GM18909 (cell line): ENCODE measurements at regions not wholly inside any gene's neighbourhood (a gene's known extent, or its start where the extent isn't known, plus 50 kb on each side); places are given as distances from the start of the nearest gene placed in this dataset.
"Not testable (repeated sequence)": the region's sequence is repeated elsewhere in the genome, so short reads cannot be mapped to it uniquely, and the experiment has no call there.

Source experiments
- ATAC-seq: cut with Tn5 transposase; IDR thresholded peaks from one replicate; pipeline ENCODE4 v1.9.1; 2021; ENCODE audit warnings: mild to moderate bottlenecking; ENCODE audit not compliant: unreplicated experiment, poor library complexity

DNA sequence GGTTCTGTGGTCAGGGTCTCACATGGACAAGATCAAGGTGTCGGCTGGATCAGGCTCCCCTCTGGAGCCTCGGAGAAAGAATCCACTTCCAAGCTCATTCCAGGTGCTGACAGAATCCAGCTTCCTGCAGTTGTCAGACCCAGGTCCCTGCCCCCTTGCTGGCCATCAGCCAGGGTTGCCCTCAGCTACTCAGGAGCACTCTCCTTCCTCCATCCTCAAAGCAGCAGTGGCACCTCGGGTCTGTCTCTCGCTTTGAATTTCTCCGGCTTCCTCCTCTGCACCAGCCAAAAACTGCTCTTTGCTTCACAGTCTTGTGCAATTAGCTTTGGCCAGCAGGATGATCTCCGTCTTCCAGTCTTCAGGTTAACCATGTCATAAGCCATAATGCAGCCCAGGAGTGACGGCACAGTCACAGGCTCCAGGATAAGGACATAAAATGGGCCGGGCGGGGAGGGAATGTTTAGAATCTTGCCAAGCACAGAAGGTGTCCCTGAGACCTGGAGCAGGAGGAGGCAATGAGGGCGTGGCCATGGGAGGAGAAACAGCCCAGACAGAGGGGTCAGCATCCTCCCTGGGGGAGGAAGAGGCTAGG lies 79.4 kb upstream of the SLC25A33 start:
- no peak for ATAC-seq

DNA sequence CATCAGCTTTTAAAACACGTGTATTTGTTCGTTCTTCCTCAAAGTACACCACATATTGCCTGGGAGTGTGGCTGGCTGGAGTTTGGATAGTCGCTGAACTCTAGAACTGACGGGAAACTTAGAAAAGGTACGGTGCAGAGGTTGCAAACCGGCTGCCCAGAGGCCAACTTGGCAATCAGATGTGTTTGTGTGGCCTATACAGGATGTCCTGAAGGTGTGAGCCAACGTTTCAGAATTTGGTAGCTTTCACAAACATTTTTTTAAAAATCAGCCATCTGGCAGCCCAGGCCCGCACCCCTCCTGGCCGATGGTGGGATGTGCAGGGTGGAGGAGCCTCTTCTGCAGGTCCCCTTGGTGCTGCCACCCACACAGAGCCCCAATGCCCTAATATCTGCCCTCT lies 73.6 kb upstream of the SLC25A33 start:
- ATAC-seq, result no peak

DNA sequence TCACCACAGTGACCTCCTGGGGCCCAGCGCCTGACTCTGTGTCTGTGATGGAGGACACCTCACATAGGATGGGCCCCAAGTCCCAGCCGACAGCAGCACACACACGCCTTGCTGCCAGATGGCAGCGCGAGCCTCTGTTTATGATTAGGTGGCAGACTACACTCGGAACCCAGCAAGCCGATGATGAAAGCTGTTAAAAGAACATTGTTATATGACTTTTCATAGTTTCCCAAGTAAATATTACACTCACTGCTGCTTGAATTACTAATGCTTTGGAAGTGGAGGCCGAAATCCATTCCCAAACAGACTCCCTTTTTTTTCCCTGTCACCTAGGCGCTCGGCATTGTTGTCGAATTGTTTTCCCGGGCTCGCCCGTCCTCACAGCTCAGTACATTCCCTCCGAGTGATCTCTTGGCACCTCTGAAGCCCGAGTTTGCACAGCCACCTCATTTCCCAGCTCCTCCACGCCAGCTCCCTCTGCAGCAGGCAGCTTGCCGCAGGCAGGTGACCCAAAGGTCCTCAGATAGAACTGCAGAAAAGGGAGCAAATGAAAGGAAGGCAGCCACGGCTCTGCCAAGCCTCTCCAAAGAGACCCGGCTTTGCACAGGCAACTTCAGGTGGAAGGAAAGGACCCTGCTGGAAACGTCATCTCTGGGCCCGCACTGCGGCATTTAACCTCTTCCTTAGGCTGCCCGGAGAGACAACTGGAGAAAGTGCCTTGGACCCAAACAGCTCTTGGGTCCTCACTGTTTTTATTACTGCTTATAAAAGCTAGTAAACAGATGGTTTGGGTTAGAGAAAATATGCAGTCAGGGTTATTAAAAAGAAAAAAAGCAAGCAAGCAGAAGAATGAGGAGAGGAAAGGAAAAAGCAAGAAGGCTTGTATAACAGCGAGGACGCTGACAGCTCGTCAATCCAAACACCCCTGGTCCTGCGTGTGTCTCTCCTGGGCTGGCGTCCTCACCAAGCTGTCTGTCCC lies 72.2 kb upstream of the SLC25A33 start:
- ATAC-seq, result no peak

DNA sequence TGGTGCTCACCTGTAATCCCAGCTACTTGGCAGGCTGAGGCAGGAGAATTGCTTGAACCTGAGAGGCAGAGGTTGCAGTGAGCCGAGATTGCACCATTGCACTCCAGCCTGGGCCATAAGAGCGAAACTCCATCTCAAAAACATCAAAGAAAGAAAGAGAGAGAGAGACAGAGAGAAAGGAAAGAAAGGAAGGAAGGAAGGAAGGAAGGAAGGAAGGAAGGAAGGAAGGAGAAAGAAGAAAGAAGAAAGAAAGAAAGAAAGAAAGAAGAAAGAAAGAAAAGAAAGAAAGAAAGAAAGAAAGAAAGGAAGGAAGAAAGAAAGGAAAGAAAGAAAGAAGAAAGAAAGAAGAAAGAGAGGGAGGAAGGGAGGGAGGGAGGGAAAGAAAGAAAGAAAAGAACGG lies 69.4 kb upstream of the SLC25A33 start:
- not testable (repeated sequence) for ATAC-seq

DNA sequence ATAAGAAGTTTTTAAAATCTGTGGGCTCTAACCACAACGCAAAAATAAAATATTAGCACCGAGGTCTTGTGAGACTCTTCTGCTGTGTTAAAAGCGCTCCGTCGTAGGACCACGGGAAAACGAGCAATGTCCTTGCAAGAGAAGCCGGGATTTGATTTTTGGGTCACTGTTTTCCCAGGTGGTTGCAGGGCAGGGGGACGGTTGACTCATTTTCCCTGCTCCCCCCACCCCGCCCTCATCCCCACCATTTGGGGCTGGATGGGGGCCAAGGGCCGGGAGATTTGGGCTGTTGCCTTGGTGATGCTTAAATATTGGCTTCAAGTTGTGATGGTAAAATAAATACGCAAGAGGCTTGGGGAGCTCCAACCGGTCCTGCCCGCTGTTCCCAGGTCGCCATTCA lies 67.6 kb upstream of the SLC25A33 start:
- no peak for ATAC-seq

DNA sequence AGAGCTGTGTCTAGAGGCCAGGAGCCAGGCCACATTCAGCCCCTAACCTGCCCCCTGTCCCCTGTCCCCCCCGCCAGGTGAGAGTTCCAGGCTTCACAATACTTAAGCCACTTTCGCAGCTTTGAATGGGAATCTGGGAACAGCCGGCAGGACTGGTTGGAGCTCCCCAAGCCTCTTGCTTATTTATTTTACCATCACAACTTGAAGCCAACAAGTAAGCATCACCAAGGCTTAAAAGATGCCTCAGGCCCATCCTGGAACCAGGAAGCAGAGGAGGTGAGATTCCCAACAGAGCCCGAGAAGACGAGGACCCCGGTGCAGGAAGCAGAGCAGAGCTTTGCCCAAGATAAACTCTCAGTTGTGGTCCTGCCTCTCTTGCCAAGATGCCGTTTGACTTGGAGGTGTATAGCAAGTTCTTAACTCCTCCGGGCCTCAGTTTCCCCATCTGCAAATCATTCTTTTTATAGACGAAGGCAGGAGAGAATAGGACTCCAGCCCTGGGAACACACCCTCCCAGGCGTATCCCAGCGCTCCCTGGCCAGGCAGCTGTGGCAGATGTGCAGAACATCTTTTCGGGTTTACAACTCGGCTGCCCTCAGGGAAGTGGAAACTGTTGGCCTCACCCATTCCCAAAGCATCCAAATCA lies 66.8 kb upstream of the SLC25A33 start:
- ATAC-seq, result no peak

DNA sequence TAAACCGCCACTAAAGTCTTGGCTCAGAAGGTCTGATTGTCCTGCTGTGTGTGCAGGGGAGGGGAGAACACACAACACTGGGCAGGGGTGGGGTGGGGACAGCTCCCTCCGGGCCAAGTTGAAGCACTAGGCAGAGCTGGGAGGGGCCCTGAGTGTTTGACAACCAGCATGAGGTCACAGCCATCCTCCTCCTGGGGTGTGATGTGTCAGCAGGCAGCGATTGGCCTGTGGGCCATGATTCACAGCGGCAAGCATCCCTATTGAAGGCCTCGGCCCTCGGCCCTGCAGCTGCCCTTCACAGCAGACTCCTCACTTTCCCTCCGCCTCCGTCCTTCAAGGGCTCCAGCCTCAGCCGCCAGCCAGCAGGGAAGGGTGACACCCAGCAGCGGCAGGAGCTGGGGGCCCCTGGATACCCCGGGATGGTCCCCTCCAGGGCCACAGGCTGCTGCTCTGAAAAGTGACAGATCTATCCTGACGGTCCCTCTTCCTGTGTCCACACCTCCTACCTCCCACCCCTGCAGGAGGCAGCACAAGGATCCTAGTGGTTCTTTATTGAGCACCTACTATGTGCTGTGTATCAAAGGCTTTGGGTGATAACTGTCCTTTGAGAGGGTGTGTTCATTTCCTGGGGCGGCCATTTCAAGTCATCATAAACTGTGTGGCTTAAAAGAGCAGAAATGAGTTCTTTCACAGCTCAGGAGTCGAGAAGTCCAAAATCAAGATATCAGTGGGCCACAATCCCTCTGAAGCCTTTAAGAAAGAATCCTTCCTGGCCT lies 66.0 kb upstream of the SLC25A33 start:
- no peak for ATAC-seq

DNA sequence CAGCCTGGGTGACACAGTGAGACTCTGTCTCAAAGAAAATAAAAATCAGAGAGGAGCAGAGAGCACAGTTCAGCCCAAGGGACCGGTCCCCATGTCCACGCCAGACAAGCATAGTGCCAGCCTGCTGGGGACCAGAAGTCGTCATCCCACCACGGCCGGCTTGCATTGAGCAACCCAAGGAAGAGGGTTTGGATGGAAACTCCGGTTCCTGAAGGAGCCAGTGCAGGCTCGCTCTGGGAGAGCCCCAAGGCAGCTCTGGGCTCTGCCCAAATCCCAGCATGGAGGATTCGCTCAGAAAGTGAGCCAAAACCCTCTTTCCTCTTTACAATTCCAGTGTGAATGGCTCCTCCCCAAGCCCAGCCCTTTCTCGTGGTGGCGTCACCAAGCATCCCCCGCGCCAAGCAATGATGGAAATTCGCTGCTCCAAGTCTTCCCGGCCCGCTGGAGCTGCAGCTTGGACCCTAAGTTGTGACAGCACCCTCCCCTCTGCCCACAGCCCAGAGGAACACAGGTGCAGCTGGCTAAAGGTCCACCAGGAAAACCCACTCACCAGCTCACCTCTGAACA lies 64.1 kb upstream of the SLC25A33 start:
- no peak for ATAC-seq

DNA sequence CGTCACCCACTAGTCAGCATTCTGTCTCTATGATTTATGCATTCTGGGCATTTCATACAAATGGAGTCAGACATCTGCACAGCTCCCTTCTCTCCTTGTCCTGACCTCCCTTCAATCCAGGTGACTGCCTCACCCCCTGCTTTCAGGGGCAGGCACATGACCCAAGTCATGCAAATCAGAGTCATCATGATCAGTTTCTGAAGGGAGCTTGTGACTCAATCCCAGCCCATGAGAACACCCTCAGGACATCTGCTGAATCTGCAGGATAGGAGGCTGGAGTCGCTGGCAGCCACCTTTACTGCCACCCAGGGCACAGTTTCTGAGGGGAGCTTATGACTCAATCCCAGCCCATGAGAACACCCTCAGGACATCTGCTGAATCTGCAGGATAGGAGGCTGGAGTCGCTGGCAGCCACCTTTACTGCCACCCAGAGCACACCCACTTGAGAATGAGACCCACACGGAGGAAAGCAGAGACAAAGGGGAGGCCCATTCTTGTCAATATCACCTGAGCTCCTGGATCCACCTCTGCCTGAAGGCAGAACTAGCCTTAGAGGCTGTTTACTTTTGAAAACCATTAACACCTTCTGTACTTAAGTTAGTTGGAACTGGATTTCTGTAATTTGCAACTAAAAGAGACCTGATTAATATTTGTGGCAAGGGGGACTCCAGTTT lies 62.3 kb upstream of the SLC25A33 start:
- no peak for ATAC-seq

DNA sequence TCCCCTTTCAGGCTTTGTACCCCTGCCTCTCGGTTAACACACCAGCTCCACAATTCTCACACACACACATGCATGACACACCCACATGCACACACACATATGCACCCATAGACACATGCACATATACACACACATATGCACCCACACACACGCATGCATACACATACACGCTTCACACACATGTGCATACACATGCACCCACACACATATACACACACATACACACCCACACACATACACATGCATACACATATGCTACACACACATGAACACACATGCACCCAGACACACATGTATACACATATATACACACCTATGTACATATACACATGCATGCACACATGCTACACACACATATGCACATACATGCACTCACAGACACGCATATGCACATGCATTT lies 61.7 kb upstream of the SLC25A33 start:
- no peak for ATAC-seq

DNA sequence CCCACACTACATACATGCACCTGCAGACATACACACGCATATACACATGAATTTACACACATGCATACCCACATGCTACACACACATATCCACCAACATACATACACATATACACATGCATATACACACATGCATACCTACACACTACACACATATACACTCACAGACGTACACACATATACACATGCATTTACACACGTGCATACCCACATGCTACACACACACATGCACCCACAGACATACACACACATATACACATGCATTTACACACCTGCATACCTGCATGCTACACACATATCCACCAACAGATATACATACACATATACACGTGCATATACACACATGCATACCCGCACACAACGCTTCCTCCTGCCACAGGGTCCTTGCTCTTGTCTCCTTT lies 61.2 kb upstream of the SLC25A33 start:
- no peak for ATAC-seq

DNA sequence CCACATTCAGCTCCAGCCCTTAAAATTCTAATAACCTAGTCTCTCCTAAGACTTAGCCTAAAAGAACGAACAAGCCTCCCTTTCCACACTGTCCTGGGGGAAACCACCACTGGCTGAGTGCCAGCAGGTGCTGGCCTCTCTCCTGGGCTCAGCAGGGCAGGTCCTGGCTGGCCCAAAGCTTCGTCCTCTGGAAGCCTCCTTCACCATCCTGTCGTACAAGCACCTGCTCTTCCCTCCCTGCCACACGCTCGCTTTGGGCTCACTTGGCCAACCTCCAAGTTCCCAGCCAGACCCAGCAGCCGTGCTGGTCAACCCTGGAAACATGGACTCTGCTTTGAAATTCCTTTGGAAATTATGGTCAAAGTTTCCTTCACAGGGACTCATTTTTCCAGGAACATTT lies 58.2 kb upstream of the SLC25A33 start:
- no peak for ATAC-seq

DNA sequence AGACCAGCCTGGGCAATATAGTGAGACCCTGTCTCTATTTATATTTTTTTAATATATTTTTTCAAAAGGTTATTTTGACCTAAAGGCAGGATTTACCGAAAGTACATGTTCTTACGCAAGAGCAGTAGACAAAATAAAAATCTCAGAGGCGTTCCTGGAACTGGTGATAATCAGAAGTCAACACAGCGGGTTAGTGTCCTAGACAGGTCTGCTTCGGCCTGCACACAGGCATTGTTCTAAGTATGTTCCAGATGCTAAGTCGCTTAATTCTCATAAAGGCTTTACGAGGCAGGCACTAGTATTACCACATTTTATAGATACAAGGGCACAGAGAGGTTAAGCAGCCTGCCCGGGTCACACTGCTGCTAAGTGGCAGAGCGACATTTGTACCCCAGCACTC lies 56.9 kb upstream of the SLC25A33 start:
- no peak for ATAC-seq

DNA sequence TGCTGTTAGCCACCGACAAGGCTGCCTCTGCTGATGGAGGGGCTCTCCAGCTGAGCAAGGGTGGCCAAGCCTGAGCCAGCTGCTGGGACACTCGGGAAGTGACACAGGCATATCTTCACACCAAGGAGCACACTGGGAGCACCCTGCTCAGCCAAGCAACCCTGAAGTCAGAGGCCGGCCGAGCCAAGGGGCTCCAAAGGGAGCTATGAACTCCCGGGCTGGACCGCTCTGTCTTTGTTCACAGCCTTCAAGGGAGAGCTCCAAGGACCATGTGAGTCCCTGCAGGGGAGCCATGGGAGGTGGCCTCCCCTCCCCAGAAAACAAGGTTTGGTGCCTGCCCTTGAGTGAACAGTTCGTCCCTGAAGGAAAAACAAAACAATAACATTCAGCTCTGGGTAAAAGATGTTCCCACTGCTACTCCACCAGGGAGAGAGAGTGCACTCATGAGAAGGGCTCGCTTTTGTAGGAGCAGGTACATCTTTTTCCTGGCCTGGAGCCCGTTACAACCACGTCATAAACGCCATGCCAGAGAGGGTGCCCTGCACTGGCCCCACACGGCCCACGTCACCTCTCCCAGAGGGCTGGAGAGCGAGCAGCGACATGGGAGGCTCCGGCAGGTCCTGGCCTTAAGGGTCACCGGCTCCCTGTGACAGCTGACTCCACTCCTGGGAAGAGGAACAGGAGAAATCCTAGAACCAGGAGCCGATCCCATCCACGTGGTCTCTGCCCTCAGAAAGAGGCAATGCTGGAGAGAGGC lies 56.3 kb upstream of the SLC25A33 start:
- no peak for ATAC-seq

DNA sequence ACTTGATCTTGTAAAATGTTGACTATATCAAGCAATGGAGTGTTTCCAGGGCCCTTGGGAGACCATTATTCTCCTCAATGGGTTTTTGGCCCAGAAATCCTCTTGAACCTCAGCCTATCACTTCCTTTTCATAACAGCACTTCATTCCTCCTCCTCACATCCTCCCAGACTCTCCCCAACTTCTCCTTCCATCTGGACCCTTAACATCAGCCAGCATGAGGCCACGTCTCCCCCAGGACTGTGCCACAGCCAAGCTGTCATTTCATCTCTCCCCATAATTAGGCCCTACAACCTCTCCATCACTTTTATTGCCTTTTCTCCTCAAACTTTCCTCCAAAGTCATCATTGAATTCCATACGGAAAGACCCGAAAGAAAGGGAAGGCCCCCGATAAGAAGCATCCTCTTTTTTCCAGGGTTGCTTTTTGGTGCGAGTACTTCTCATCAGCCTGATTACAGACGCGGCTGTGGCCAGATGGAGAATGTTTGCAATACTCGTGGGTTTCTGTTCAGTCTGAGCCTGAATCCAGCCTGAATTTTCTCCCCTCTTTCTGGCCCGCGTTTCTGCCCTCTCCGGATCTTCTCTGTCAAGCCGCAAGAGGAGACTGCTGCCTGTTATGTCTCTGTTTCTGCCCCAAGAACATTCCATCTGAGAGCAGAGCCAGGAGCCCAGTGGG lies 52.7 kb upstream of the SLC25A33 start:
- no peak for ATAC-seq
